ENCODE measurements at regions not wholly inside any gene's neighbourhood (a gene's known extent, or its start where the extent isn't known, plus 50 kb on each side); places are given as distances from the start of the nearest gene placed in this dataset.

DNA sequence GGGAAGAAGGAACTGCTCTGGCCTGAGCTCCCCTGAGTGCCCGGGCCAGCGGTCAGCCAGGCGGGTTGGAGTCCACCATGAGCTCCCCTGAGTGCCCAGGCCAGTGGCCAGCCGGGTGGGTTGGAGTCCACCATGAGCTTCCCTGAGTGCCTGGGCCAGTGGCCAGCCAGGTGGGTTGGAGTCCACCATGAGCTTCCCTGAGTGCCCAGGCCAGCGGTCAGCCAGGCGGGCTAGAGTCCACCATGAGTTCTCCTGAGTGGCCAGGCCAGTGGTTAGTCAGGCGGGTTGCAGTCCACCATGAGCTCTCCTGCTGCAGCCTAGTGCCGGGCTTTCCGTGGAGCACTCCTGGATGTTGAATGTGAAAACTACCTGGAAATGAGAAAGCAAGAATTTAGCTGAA lies 844.0 kb downstream of the TBC1D22A start:
- TF ChIP-seq, protein P1, sequence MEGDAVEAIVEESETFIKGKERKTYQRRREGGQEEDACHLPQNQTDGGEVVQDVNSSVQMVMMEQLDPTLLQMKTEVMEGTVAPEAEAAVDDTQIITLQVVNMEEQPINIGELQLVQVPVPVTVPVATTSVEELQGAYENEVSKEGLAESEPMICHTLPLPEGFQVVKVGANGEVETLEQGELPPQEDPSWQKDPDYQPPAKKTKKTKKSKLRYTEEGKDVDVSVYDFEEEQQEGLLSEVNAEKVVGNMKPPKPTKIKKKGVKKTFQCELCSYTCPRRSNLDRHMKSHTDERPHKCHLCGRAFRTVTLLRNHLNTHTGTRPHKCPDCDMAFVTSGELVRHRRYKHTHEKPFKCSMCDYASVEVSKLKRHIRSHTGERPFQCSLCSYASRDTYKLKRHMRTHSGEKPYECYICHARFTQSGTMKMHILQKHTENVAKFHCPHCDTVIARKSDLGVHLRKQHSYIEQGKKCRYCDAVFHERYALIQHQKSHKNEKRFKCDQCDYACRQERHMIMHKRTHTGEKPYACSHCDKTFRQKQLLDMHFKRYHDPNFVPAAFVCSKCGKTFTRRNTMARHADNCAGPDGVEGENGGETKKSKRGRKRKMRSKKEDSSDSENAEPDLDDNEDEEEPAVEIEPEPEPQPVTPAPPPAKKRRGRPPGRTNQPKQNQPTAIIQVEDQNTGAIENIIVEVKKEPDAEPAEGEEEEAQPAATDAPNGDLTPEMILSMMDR (IDR thresholded peaks at IDR 0.05; ENCODE audit: extremely low read depth, missing control alignments): no peak
- no peak for DNase-seq (ENCODE audit: low spot score)

DNA sequence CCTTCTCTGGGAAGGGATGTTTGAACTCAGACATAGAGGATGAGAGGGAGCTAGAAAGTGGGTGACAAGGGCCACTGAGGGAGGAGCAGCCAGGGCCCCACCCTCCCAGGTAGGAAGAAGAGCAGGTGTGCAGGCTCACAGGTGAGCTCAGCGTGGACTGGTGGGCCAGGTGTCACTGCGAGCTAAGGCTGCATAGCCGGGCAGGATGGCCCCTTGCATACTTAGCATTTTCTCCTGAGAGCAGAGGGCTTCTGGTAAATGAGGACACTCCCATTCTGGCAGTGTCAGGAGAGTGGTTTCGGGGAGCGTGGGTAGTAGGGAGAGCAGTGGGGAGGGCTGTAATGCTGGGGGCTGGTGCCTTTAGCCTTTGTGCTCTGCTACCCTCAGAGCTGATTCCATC lies 843.4 kb downstream of the TBC1D22A start:
- DNase-seq (ENCODE audit: low spot score): no peak
- TF ChIP-seq, protein P1 (IDR thresholded peaks at IDR 0.05; ENCODE audit: extremely low read depth, missing control alignments): no peak

DNA sequence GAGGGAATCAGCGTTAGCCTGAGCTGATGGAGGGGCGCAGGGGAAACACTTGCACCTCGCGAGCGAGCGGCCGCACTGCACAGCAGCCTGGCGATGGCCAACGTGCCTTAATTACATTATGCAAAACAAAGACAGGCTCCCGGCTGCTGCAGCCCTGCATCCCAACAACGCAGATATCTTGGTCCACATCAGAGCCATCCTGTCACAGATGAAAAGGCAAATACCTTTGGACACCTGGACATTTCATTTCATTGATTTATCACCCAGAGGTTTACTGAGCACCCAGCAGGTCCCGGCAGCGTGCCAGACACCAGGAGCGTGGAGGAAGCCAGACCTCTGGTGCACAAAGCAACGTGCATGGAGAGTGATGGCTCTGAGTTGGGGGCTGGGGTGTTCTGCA lies 843.0 kb downstream of the TBC1D22A start:
- DNase-seq (ENCODE audit: low spot score): no peak
- TF ChIP-seq, protein P1 (IDR thresholded peaks at IDR 0.05; ENCODE audit: extremely low read depth, missing control alignments): no peak

DNA sequence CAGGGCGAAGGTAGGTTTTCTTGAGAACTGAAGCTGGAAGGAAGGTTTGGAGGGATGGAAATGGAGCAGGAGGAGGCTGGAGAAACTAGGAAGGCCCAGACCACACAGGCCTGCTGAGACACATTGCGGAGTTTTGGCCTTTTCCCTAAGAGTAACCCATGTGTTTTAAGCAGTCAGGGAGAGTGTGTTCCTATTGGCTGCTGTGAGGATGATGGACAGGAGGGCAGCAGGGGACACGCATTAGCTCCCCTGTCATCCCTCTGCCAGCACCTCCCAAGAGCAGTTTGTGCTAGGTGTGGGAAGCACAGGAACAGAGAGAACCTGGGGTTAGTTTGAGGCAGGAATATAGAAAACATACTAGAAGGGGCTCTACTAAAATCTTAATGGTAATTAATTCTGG lies 842.1 kb downstream of the TBC1D22A start:
- TF ChIP-seq, protein P1 (IDR thresholded peaks at IDR 0.05; ENCODE audit: extremely low read depth, missing control alignments): no peak
- no peak for DNase-seq (ENCODE audit: low spot score)

DNA sequence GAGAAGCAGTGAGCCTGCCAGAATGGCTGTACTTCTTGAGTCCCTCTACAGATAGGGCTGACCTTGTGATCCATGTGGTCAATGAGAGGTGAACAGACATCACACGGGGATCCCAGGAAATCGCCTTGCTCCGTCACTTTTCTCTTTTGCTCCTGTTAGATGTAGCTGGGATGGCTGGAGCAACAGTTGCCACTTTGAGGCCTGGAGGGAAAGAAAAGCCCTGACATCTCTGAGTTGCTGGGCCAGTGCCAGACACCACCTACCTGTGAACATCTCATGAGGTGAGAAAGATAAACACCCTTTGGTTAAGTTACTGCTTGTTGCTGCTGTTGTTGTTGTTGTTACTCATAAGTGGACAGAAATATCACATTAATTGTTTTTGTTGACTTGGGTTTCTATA lies 840.3 kb downstream of the TBC1D22A start:
- no peak for DNase-seq (ENCODE audit: low spot score)
- TF ChIP-seq, protein P1 (IDR thresholded peaks at IDR 0.05; ENCODE audit: extremely low read depth, missing control alignments): no peak

DNA sequence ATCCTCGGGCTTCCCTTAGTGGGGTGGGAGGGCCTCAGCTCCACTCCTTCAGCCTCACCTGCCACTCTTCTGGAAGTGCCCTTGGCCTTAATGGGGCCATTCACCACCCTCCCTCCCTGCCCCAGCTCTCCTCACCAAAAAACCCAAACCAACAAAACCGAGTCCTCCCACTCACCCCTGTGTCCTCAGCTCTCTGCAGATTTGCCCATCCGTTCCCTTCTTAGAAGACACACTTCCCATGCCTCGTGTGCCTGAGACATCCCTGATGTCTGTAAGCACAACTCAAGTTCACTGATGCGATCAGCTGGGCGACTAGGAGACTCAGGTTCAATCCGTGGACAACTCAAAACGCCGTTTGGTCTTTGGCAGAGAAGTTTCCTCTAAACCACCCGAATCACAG lies 839.2 kb downstream of the TBC1D22A start:
- no peak for DNase-seq (ENCODE audit: low spot score)
- TF ChIP-seq, protein P1 (IDR thresholded peaks at IDR 0.05; ENCODE audit: extremely low read depth, missing control alignments): no peak

DNA sequence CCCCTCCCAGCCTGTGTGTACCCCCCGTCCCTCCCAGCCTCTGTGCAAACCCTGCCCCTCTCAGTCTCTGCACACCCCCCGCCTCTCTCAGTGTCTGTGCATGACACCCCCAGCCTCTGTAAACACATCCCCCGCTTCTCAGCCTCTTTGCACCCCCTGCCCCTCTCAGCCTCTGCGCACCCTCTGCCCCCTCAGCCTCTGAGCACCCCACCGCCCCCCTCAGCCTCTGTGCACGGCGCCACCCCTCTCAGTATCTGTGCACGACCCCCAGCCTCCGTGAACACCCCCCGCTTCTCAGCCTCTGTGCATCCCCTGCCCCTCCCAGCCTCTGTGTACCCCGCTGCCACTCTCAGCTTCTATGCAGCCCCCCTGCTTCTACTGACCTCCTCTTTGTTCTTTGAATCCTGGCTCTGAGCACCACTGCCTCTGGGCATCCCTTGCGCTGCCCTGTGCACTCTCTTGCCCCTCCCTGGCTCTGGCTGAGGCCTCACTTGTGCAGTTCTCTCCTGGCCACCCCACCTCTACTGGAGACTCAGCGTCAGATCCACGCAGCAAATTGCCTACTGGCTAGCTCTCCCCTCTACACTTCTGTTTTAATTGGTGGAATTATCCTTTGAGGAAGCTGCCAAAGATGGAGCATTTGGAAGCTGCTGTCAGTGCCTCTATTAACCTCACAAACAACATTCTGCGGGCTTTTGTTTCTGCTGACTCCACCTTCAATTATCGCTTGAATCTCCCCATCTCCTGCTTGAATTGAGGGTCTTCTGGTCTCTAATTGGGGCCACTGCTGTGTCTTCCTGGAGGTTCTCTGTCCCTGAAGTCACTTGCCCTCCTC lies 838.6 kb downstream of the TBC1D22A start:
- TF ChIP-seq, protein P1 (IDR thresholded peaks at IDR 0.05; ENCODE audit: extremely low read depth, missing control alignments): no peak
- DNase-seq (ENCODE audit: low spot score): no peak

Data from GM20000 (cell line).